Liver (tissue), 7 donors: ENCODE measurements at regions not wholly inside any gene's neighbourhood (a gene's known extent, or its start where the extent isn't known, plus 50 kb on each side); places are given as distances from the start of the nearest gene placed in this dataset.

Experiments used
- DNase-seq: peaks from one replicate; pipeline ENCODE4 v3.0.0-alpha.2; 2017; ENCODE audit warnings: low spot score
- H3K27ac ChIP-seq, 2 donors: one replicate each; pipeline ENCODE4 v1.7.0; 2013; ENCODE audit warnings: inconsistent platforms in 2 of 2, low read length in 2 of 2, control low read depth in 1 of 2, low read depth in 1 of 2, mild to moderate bottlenecking in 1 of 2
- H3K27me3 ChIP-seq, 4 donors: one replicate each; pipeline versions ENCODE4 v1.6.1 to v1.7.0; 2013; ENCODE audit warnings: low read length in 3 of 4, inconsistent platforms in 1 of 4, mild to moderate bottlenecking in 1 of 4, moderate library complexity in 1 of 4; ENCODE audit not compliant: control insufficient read depth in 4 of 4, insufficient read depth in 4 of 4
- H3K36me3 ChIP-seq, 4 donors: one replicate each; pipeline versions ENCODE4 v1.6.1 to v1.7.0; 2013; ENCODE audit warnings: low read length in 3 of 4, mild to moderate bottlenecking in 3 of 4, low read depth in 1 of 4, moderate library complexity in 1 of 4; ENCODE audit not compliant: control insufficient read depth in 4 of 4, insufficient read depth in 3 of 4
- H3K4me1 ChIP-seq, 4 donors: one replicate each; pipeline versions ENCODE4 v1.6.1 to v1.7.0; 2013; ENCODE audit warnings: low read length in 3 of 4, mild to moderate bottlenecking in 3 of 4, moderate library complexity in 1 of 4; ENCODE audit not compliant: control insufficient read depth in 4 of 4, insufficient read depth in 4 of 4
- H3K4me3 ChIP-seq, 3 donors: one replicate each; pipeline versions ENCODE4 v1.6.1 to v1.7.0; 2013; ENCODE audit warnings: low read length in 3 of 3, control low read depth in 1 of 3, low read depth in 1 of 3, mild to moderate bottlenecking in 1 of 3
- H3K9ac ChIP-seq, 2 donors: one replicate each; pipeline ENCODE4 v1.7.0; 2013; ENCODE audit warnings: low read length in 2 of 2, mild to moderate bottlenecking in 2 of 2, moderate library complexity in 2 of 2, control low read depth in 1 of 2, low read depth in 1 of 2
- H3K9me3 ChIP-seq, 4 donors: one replicate each; pipeline versions ENCODE4 v1.6.1 to v1.7.0; 2013; ENCODE audit warnings: low read length in 3 of 4; ENCODE audit not compliant: control insufficient read depth in 4 of 4
- ATF3 ChIP-seq: IDR thresholded peaks from 2 replicates; pipeline ENCODE4 v1.6.1; 2016; ENCODE audit warnings: antibody characterized with exemption
- FOXA1 ChIP-seq: IDR thresholded peaks from 2 replicates; pipeline ENCODE4 v1.6.1; 2016; ENCODE audit warnings: antibody characterized with exemption
- GABPA ChIP-seq, 2 donors: IDR thresholded peaks in 1 of 2; conservative IDR thresholded peaks in 1 of 2; 2 replicates each; pipeline ENCODE4 v1.6.1; 2016; ENCODE audit warnings: antibody characterized with exemption in 2 of 2, mild to moderate bottlenecking in 1 of 2, moderate library complexity in 1 of 2
- HNF4A ChIP-seq, 2 donors: conservative IDR thresholded peaks; 2 replicates each; pipeline ENCODE4 v1.6.1; 2016; ENCODE audit warnings: antibody characterized with exemption in 2 of 2, mild to moderate bottlenecking in 2 of 2
- HNF4G ChIP-seq: IDR thresholded peaks from 2 replicates; pipeline ENCODE4 v1.6.1; 2016; ENCODE audit warnings: antibody characterized with exemption
- JUND ChIP-seq, 2 donors: IDR thresholded peaks; 2 replicates each; pipeline ENCODE4 v1.6.1; 2016; ENCODE audit warnings: antibody characterized with exemption in 2 of 2
- MAX ChIP-seq: IDR thresholded peaks from 2 replicates; pipeline ENCODE4 v1.6.1; 2016; ENCODE audit warnings: antibody characterized with exemption
- NR2F2 ChIP-seq: IDR thresholded peaks from 2 replicates; pipeline ENCODE4 v1.6.1; 2016; ENCODE audit warnings: antibody characterized with exemption
- RAD21 ChIP-seq, 2 donors: IDR thresholded peaks; 2 replicates each; pipeline ENCODE4 v1.6.1; 2016; ENCODE audit warnings: antibody characterized with exemption in 2 of 2, mild to moderate bottlenecking in 2 of 2
- REST ChIP-seq: IDR thresholded peaks from 2 replicates; pipeline ENCODE4 v1.6.1; 2016; ENCODE audit warnings: antibody characterized with exemption, mild to moderate bottlenecking
- RXRA ChIP-seq, 2 donors: IDR thresholded peaks; 2 replicates each; pipeline ENCODE4 v1.6.1; 2017 to 2018; ENCODE audit warnings: antibody characterized with exemption in 2 of 2, mild to moderate bottlenecking in 1 of 2
- SP1 ChIP-seq: IDR thresholded peaks from 2 replicates; pipeline ENCODE4 v1.6.1; 2018; ENCODE audit warnings: antibody characterized with exemption, mild to moderate bottlenecking
- TAF1 ChIP-seq: conservative IDR thresholded peaks from 2 replicates; pipeline ENCODE4 v1.6.1; 2016; ENCODE audit warnings: antibody characterized with exemption, mild to moderate bottlenecking
- YY1 ChIP-seq: IDR thresholded peaks from 2 replicates; pipeline ENCODE4 v1.6.1; 2016; ENCODE audit warnings: antibody characterized with exemption, mild to moderate bottlenecking
- ZBTB33 ChIP-seq: IDR thresholded peaks from 2 replicates; pipeline ENCODE4 v1.6.1; 2016; ENCODE audit warnings: antibody characterized with exemption
- WGBS: extraction: QIAGEN DNeasy Blood & Tissue Kit; methylation state at CpG from one replicate; pipeline ENCODE4 v1.1.7; 2013; 5-methylcytosine and 5-hydroxymethylcytosine counted together
- donor health status: healthy.
- donor health status: healthy.
- donor health status: healthy.
- donor health status: healthy.

- DNase-seq = no peak
- no peak overlapping the region for H3K4me3 ChIP-seq
- H3K4me1 ChIP-seq = no peaks in the 10 kb centered on the region
- no peaks in the 10 kb centered on the region for H3K36me3 ChIP-seq
- TF ChIP-seq HNF4G (no peak), RXRA (IDR thresholded peaks at IDR 0.05) (no peak), REST (no peak), NR2F2 (no peak), GABPA (IDR thresholded peaks at IDR 0.05 in 1 of 2, conservative IDR thresholded peaks at IDR 0.05 in 1 of 2) (no peak), SP1 (no peak), YY1 (no peak), ATF3 (no peak), TAF1 (no peak), FOXA1 (no peak), JUND (IDR thresholded peaks at IDR 0.05) (no peak), RAD21 (IDR thresholded peaks at IDR 0.05) (no peak), MAX (no peak), HNF4A (conservative IDR thresholded peaks at IDR 0.05) (no peak), ZBTB33 (no peak)
- H3K9ac ChIP-seq = no peak overlapping the region
- no peaks in the 10 kb centered on the region for H3K27me3 ChIP-seq
- 73% methylated on average over 1 of the region's 1 CpG for WGBS
- H3K27ac ChIP-seq = no peak overlapping the region
- peaks cover 0 to 11% (median 5%) of the 10 kb centered on the region in 4 donors for H3K9me3 ChIP-seq
These were observed 929.5 kb upstream of the RAG2 start for GRCh38 chr11:37527545-37527944.

- Histone ChIP-seq H3K9ac (no peak overlapping the region), H3K9me3 (peaks cover 0 to 11% (median 5%) of the 10 kb centered on the region in 4 donors), H3K4me1 (no peaks in the 10 kb centered on the region), H3K27me3 (no peaks in the 10 kb centered on the region), H3K4me3 (no peak overlapping the region), H3K27ac (no peak overlapping the region), H3K36me3 (no peaks in the 10 kb centered on the region)
- TF ChIP-seq RAD21 (IDR thresholded peaks at IDR 0.05) = peak; percentile 39 to 46
- TF ChIP-seq HNF4A (conservative IDR thresholded peaks at IDR 0.05) = no peak
- TF ChIP-seq HNF4G = no peak
- no peak for DNase-seq
These were observed 927.3 kb upstream of the RAG2 start for GRCh38 chr11:37525336-37525735.
